ENCODE measurements at regions not wholly inside any gene's neighbourhood (a gene's known extent, or its start where the extent isn't known, plus 50 kb on each side); places are given as distances from the start of the nearest gene placed in this dataset.
"Not testable (repeated sequence)": the region's sequence is repeated elsewhere in the genome, so short reads cannot be mapped to it uniquely, and the experiment has no call there.

DNA sequence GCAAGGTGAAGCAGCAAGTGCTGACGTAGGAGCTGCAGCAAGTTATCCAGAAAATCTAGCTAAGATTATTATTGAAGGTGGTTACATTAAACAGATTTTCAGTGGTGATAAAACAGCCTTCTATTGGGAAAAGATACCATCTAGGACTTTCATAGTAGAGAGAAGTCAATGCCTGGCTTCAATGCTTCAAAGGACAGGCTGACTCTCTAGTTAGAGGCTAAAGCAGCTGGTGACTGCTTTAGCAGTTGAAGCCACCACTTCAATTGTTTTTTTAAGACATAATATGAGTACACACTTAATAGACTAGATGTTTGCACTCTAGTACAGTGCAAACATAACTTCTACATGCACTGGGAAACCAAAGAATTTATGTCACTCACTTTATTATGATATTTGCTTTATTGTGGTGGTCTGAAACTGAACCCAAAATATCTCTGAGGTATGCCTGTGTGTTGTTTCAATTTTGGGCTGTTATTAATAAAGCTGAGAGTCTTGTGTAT, 1026.9 kb upstream of the FOXG1 start:
- intact Hi-C loops (cut with DNase I): no loop called here
- Histone ChIP-seq H3K36me3 (no peaks in the 10 kb centered on the region), H3K4me1 (no peaks in the 10 kb centered on the region), H3K4me3 (replicated peaks in 1 of 3) (no peak overlapping the region), H3K9me3 (no peaks in the 10 kb centered on the region), H3K27ac (no peak overlapping the region), H3K27me3 (no peaks in the 10 kb centered on the region)
- TF ChIP-seq POLR2A (IDR thresholded peaks at IDR 0.05): no peak
- TF ChIP-seq, protein P1, sequence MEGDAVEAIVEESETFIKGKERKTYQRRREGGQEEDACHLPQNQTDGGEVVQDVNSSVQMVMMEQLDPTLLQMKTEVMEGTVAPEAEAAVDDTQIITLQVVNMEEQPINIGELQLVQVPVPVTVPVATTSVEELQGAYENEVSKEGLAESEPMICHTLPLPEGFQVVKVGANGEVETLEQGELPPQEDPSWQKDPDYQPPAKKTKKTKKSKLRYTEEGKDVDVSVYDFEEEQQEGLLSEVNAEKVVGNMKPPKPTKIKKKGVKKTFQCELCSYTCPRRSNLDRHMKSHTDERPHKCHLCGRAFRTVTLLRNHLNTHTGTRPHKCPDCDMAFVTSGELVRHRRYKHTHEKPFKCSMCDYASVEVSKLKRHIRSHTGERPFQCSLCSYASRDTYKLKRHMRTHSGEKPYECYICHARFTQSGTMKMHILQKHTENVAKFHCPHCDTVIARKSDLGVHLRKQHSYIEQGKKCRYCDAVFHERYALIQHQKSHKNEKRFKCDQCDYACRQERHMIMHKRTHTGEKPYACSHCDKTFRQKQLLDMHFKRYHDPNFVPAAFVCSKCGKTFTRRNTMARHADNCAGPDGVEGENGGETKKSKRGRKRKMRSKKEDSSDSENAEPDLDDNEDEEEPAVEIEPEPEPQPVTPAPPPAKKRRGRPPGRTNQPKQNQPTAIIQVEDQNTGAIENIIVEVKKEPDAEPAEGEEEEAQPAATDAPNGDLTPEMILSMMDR (IDR thresholded peaks at IDR 0.05): no peak
- WGBS, 2 donors: 50 to 67% methylated on average over 1 of the region's 1 CpG
- DNase-seq: no peak

DNA sequence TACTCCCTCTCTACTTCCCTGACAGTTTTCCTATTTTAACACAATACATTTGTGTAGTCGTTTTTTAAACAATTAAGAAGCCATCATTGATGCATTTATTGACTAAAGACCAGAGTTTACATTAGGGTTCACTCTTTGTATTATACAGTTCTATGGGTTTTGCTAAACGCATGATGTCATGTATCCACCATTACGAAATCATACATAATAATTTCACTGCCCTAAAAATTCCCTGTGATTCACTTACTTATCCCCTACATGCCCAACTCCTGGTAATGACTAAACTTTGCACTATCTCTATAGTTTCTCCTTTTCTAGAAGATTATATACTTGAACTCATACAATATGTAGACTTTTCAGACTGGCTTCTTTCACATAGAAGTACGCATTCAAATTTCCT, 1016.5 kb upstream of the FOXG1 start:
- Histone ChIP-seq H3K27me3 (no peaks in the 10 kb centered on the region), H3K4me3 (replicated peaks in 1 of 3) (no peak overlapping the region), H3K36me3 (no peaks in the 10 kb centered on the region), H3K9me3 (no peaks in the 10 kb centered on the region), H3K27ac (no peak overlapping the region), H3K4me1 (no peaks in the 10 kb centered on the region)
- 78 to 84% methylated on average over 4 of the region's 4 CpGs for WGBS, 2 donors
- intact Hi-C loops (cut with DNase I): no loop called here
- DNase-seq: no peak
- TF ChIP-seq, protein P1 (IDR thresholded peaks at IDR 0.05): no peak
- TF ChIP-seq POLR2A (IDR thresholded peaks at IDR 0.05): no peak

DNA sequence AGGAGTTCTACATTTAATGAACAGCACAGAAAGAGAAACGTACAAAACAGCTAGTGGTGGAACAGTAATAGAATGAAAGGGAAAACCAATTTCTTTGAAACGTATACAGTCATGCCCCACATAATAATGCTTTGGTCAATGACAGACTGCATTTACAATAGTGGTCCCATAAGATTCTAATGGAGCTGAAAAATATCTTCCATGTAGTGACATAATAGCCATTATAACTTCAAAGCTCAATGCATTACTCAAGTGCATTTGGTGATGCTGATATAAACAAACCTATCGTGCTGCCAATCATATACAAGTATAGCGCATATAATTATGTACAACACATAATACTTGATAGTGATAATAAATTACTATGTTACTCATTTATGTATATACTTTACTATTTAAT, 1008.9 kb upstream of the FOXG1 start:
- H3K36me3 ChIP-seq; H3K27me3 ChIP-seq; H3K9me3 ChIP-seq; H3K4me1 ChIP-seq; DNase-seq; H3K4me3 ChIP-seq (replicated peaks in 1 of 3); H3K27ac ChIP-seq; intact Hi-C loops (cut with DNase I): not testable (repeated sequence)
- 90 to 94% methylated on average over 4 of the region's 4 CpGs for WGBS, 2 donors

DNA sequence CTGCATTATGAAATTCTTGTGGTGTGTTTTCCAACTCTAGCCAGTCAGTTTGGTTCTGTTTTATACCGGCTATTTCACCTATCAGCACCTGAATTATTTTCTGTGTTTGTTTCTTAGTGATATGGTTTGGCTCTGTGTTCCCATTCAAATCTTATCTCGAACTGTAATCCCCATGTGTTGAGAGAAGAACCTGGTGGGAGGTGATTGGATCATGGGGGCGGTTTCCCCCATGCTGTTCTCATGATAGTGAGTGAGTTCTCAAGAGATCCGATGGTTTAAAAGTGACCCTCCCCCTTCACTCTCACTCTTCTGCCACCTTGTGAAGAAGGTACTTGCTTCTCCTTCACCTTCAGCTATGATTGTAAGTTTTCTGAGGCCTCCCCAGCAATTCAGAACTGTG, 1006.2 kb upstream of the FOXG1 start:
- DNase-seq; H3K36me3 ChIP-seq; H3K4me1 ChIP-seq; H3K9me3 ChIP-seq; H3K27ac ChIP-seq; H3K4me3 ChIP-seq (replicated peaks in 1 of 3); intact Hi-C loops (cut with DNase I); H3K27me3 ChIP-seq: not testable (repeated sequence)
- 54 to 58% methylated on average over 4 of the region's 4 CpGs for WGBS, 2 donors

DNA sequence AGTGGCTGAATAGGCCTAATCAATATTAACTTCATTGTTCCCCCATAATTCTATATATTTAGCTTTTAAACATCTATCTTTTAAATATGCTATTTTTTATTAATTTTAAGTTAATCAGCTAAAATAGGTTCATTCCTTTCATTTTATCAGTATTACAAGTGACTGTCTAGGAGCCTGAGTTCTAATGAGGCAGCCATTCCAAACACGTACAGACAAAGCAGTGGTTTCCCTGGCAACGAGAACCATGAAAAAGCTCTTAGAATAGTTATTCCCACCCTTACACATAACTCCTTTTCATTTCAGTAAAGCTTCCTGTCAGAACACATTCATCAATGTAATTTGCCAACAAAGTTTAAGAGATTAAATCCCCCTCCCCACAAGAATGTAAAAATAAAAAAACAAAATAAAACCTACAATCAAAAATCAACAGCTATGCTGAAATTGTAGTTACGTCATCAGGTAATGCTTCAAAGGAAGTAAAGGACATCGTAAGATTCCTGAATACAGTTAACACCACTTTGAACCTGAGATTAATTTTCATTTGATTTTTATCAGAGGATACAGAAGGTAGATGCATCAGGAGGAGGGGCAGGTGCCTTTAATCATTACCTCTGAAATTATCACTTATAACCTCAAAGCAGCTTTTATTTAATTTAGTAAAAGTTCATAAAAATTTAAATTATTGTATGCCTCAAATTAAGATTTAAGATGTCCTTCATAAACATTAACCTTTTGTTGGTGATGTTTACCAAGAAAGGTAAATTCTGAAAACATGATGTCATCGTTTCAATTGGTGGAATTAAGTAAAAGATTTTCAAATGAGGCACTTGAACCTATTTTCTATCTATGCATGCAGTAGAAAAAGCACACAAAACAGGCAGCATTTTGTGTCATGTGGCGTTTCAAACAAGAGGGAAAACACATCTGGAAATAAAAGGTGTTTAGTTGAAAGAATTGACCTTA, 967.2 kb upstream of the FOXG1 start:
- H3K27me3 ChIP-seq; H3K27ac ChIP-seq; H3K9me3 ChIP-seq; H3K4me1 ChIP-seq; intact Hi-C loops (cut with DNase I); H3K4me3 ChIP-seq (replicated peaks in 1 of 3); DNase-seq; H3K36me3 ChIP-seq: not testable (repeated sequence)
- WGBS, 2 donors: 62 to 70% methylated on average over 6 of the region's 6 CpGs

DNA sequence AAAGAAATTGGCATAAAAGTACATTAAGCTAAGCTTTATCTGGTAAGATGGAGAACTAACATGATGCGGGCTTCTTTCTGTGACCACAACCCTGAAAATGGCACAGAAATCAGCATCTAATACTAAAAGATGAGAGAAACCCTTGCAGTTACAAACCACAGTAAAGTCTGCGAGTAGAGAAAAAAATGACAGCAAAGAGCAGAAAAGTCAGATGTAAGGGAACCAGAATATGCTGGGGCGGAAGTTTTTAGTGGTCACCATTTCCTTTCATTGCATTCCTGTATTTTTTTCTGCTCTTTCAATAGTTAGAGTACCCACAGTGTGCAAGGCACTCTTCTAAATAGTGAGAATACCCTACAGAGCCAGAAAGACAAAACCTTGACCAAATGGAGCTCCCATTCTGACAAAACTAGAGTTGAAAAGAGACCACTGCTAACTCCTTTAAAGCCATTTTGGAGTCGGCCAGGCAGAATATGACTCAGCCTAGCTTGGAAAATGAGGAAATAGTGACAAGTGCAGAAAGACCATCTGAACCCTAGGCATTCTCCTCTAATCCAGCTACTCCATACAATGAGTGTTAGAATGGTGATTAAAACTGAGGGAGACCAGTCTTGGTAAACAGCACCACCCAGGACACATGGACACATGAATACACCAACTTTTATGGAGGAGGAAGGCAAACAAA, 948.7 kb upstream of the FOXG1 start:
- intact Hi-C loops (cut with DNase I); H3K4me1 ChIP-seq; H3K27ac ChIP-seq; H3K9me3 ChIP-seq; H3K4me3 ChIP-seq (replicated peaks in 1 of 3); DNase-seq; H3K36me3 ChIP-seq; H3K27me3 ChIP-seq: not testable (repeated sequence)
- 77 to 83% methylated on average over 4 of the region's 4 CpGs for WGBS, 2 donors

DNA sequence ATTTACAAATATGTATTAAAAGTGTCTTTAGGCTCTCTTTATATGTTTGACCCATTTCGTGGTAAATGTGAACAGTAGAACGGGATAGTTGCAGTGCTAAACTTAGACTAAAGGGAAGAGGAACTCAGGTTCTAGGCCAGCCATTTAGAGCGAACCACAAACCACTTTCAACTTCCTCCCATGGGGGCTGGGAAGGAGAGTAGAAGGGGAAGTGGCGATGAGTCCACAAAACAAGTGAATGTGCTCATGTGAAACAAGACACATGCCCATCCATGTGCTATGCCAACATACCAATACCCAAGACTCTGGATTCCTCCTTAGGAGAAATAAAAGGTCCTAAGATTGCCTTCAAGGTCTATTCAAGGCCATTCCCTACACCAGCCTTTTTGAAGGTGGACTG, 940.4 kb upstream of the FOXG1 start:
- H3K4me1 ChIP-seq; H3K27ac ChIP-seq; H3K4me3 ChIP-seq (replicated peaks in 1 of 3); H3K27me3 ChIP-seq; intact Hi-C loops (cut with DNase I); H3K9me3 ChIP-seq; H3K36me3 ChIP-seq; DNase-seq: not testable (repeated sequence)
- WGBS, 2 donors: 65 to 86% methylated on average over 4 of the region's 4 CpGs

DNA sequence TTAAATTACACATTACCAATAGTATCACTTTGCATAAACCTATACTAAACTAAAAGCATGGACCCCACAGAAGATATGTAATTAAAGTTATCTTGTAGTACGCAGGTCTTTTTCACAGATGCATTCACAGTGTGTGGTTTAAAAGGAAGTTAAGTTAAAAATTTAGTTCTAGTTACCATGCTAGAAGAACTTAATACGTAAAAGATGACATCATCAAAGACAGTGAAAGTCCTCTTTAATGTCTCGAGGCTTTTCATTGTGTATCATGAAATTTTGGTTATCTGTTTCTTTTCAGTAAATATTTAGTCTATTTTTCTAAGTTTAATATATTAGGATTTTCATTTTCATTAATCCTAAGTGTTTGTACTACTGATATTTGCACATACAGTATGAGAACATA, 934.6 kb upstream of the FOXG1 start:
- H3K9me3 ChIP-seq; H3K4me1 ChIP-seq; H3K27ac ChIP-seq; intact Hi-C loops (cut with DNase I); H3K36me3 ChIP-seq; H3K27me3 ChIP-seq; H3K4me3 ChIP-seq (replicated peaks in 1 of 3); DNase-seq: not testable (repeated sequence)
- WGBS, 2 donors: 88 to 89% methylated on average over 3 of the region's 3 CpGs

DNA sequence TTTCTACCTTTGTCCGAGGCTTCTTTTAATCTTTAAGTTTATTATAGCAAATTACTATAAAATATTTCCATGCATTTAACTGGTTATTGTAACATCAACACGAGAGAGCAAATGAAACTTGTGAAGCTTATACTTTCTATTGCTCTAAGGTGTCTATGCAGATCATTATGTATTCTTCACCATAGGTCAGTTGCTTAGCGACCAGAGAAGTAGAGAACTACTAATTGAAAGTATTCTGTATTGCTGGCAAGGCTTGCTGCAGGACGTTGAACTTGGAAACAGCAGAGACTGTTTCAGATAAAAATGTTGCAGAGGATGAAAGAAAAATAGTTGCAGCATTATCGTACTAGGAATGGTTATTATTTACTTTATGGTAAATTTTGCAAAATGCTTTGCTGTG, 933.6 kb upstream of the FOXG1 start:
- H3K4me1 ChIP-seq; H3K36me3 ChIP-seq; intact Hi-C loops (cut with DNase I); H3K9me3 ChIP-seq; H3K27ac ChIP-seq; H3K4me3 ChIP-seq (replicated peaks in 1 of 3); H3K27me3 ChIP-seq; DNase-seq: not testable (repeated sequence)
- WGBS, 2 donors: 65 to 68% methylated on average over 5 of the region's 5 CpGs

All from thyroid gland (tissue), 4 donors.